ENCODE measurements at regions not wholly inside any gene's neighbourhood (a gene's known extent, or its start where the extent isn't known, plus 50 kb on each side); places are given as distances from the start of the nearest gene placed in this dataset.

- intact Hi-C loops (cut with micrococcal nuclease), result no loop called here
- no peak for ATAC-seq
- H3K79me2 ChIP-seq (ENCODE audit: insufficient read depth, low read length), result no peaks in the 10 kb centered on the region
- DNase-seq (ENCODE audit: low read depth, low spot score), result no peak
- no TSS peak for BruUV-seq (replicated peaks)
- ChIA-PET CTCF (no interaction called here), POLR2A (no interaction called here), RAD21 (ENCODE audit: low non-redundant PET in 1 of 2, low total read pairs in 2 of 2, uncharacterized antibody in 2 of 2, unreplicated experiment in 2 of 2) (no interaction called here)
- H3K9me2 ChIP-seq (ENCODE audit: insufficient read depth), result no peaks in the 10 kb centered on the region
- H3K36me3 ChIP-seq (ENCODE audit: control insufficient read depth in 1 of 2, insufficient read depth in 2 of 2, low read length in 2 of 2), result no peaks in the 10 kb centered on the region
- H3K27me3 ChIP-seq (ENCODE audit: insufficient read depth, low read length), result no peaks in the 10 kb centered on the region; the same call in 1 of the 2 replicates
- no peak overlapping the region for H3K4me2 ChIP-seq (ENCODE audit: low read length)
- H4K20me1 ChIP-seq (ENCODE audit: insufficient read depth), result no peaks in the 10 kb centered on the region
- TF ChIP-seq POLR2AphosphoS5 (IDR thresholded peaks at IDR 0.05; ENCODE audit: low read depth, low read length) (no peak), CBX3 (IDR thresholded peaks at IDR 0.05; ENCODE audit: low read depth) (no peak), FOSL1 (IDR thresholded peaks at IDR 0.05; ENCODE audit: low read depth) (no peak), SIN3A (IDR thresholded peaks at IDR 0.05; ENCODE audit: low read depth) (no peak), ZNF274 (IDR thresholded peaks at IDR 0.05; ENCODE audit: low read depth, low read length) (no peak), EZH2phosphoT487 (IDR thresholded peaks at IDR 0.05; ENCODE audit: borderline replicate concordance) (no peak), JUND (IDR thresholded peaks at IDR 0.05) (no peak), ZFX (IDR thresholded peaks at IDR 0.05) (no peak), EGR1 (IDR thresholded peaks at IDR 0.05; ENCODE audit: low read depth) (no peak), TCF7L2 (IDR thresholded peaks at IDR 0.05; ENCODE audit: borderline replicate concordance, extremely low read depth, insufficient read depth, insufficient read length) (no peak), POLR2A (IDR thresholded peaks at IDR 0.05; ENCODE audit: borderline replicate concordance, extremely low read depth, insufficient read depth, insufficient read length) (no peak)
- TF ChIP-seq, protein P1, sequence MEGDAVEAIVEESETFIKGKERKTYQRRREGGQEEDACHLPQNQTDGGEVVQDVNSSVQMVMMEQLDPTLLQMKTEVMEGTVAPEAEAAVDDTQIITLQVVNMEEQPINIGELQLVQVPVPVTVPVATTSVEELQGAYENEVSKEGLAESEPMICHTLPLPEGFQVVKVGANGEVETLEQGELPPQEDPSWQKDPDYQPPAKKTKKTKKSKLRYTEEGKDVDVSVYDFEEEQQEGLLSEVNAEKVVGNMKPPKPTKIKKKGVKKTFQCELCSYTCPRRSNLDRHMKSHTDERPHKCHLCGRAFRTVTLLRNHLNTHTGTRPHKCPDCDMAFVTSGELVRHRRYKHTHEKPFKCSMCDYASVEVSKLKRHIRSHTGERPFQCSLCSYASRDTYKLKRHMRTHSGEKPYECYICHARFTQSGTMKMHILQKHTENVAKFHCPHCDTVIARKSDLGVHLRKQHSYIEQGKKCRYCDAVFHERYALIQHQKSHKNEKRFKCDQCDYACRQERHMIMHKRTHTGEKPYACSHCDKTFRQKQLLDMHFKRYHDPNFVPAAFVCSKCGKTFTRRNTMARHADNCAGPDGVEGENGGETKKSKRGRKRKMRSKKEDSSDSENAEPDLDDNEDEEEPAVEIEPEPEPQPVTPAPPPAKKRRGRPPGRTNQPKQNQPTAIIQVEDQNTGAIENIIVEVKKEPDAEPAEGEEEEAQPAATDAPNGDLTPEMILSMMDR (IDR thresholded peaks at IDR 0.05 in 2 of 3, conservative IDR thresholded peaks at IDR 0.05 in 1 of 3; ENCODE audit: borderline replicate concordance in 1 of 3, insufficient read depth in 1 of 3, low read depth in 2 of 3, low read length in 2 of 3), result no peak
- TF ChIP-seq, protein P2, sequence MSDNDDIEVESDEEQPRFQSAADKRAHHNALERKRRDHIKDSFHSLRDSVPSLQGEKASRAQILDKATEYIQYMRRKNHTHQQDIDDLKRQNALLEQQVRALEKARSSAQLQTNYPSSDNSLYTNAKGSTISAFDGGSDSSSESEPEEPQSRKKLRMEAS (IDR thresholded peaks at IDR 0.05), result no peak
- TF ChIP-seq, protein P3, sequence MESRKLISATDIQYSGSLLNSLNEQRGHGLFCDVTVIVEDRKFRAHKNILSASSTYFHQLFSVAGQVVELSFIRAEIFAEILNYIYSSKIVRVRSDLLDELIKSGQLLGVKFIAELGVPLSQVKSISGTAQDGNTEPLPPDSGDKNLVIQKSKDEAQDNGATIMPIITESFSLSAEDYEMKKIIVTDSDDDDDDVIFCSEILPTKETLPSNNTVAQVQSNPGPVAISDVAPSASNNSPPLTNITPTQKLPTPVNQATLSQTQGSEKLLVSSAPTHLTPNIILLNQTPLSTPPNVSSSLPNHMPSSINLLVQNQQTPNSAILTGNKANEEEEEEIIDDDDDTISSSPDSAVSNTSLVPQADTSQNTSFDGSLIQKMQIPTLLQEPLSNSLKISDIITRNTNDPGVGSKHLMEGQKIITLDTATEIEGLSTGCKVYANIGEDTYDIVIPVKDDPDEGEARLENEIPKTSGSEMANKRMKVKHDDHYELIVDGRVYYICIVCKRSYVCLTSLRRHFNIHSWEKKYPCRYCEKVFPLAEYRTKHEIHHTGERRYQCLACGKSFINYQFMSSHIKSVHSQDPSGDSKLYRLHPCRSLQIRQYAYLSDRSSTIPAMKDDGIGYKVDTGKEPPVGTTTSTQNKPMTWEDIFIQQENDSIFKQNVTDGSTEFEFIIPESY (IDR thresholded peaks at IDR 0.05; ENCODE audit: extremely low read depth, insufficient replicate concordance, low read length), result no peak
- H3K4me3 ChIP-seq (replicated peaks in 1 of 2; ENCODE audit: low read depth in 1 of 2, low read length in 2 of 2), result no peak overlapping the region
- no peak overlapping the region for H3K27ac ChIP-seq (ENCODE audit: low read depth, low read length)
- H3K4me1 ChIP-seq (ENCODE audit: control insufficient read depth in 1 of 2, insufficient read depth in 2 of 2, low read length in 2 of 2), result no peaks in the 10 kb centered on the region
- H3K9me3 ChIP-seq (ENCODE audit: control insufficient read depth in 1 of 2, insufficient read depth in 1 of 2, low read depth in 1 of 2, low read length in 2 of 2), result no peaks in the 10 kb centered on the region
- H2AFZ ChIP-seq (ENCODE audit: low read depth, low read length, poor library complexity, severe bottlenecking), result no peak overlapping the region
- no peak overlapping the region for H3K9ac ChIP-seq (ENCODE audit: low read length)
These were observed 517.7 kb upstream of the PSMD7 start for GRCh38 chr16:73778887-73779286.
